ENCODE measurements at regions not wholly inside any gene's neighbourhood (a gene's known extent, or its start where the extent isn't known, plus 50 kb on each side); places are given as distances from the start of the nearest gene placed in this dataset.

GRCh38 chr12:11978726-11979384 lies 91.9 kb upstream of the BCL2L14 start:
- no peak for ATAC-seq
- Histone ChIP-seq H3K79me2 (ENCODE audit: insufficient read depth, low read length) (no peaks in the 10 kb centered on the region), H3K4me1 (ENCODE audit: control insufficient read depth in 1 of 2, insufficient read depth in 2 of 2, low read length in 2 of 2) (no peaks in the 10 kb centered on the region), H2AFZ (ENCODE audit: low read depth, low read length, poor library complexity, severe bottlenecking) (no peak overlapping the region), H3K4me3 (replicated peaks in 1 of 2; ENCODE audit: low read depth in 1 of 2, low read length in 2 of 2) (no peak overlapping the region), H3K36me3 (ENCODE audit: control insufficient read depth in 1 of 2, insufficient read depth in 2 of 2, low read length in 2 of 2) (no peaks in the 10 kb centered on the region), H4K20me1 (ENCODE audit: insufficient read depth) (no peaks in the 10 kb centered on the region), H3K9ac (ENCODE audit: low read length) (no peak overlapping the region), H3K27ac (ENCODE audit: low read depth, low read length) (no peak overlapping the region), H3K27me3 (ENCODE audit: insufficient read depth, low read length) (peaks cover 4% of the 10 kb centered on the region; the same call in 1 of the 2 replicates), H3K4me2 (ENCODE audit: low read length) (no peak overlapping the region), H3K9me2 (ENCODE audit: insufficient read depth) (no peaks in the 10 kb centered on the region), H3K9me3 (ENCODE audit: control insufficient read depth in 1 of 2, insufficient read depth in 1 of 2, low read depth in 1 of 2, low read length in 2 of 2) (no peaks in the 10 kb centered on the region)
- CTCF ChIA-PET: no interaction called here
- BruUV-seq (replicated peaks): no TSS peak
- no peak for TF ChIP-seq ZFX (IDR thresholded peaks at IDR 0.05)
- DNase-seq (ENCODE audit: low read depth, low spot score): no peak
- POLR2A ChIA-PET: no interaction called here
- RAD21 ChIA-PET (ENCODE audit: low non-redundant PET in 1 of 2, low total read pairs in 2 of 2, uncharacterized antibody in 2 of 2, unreplicated experiment in 2 of 2): no interaction called here
- intact Hi-C loops (cut with micrococcal nuclease): no loop called here

DNA sequence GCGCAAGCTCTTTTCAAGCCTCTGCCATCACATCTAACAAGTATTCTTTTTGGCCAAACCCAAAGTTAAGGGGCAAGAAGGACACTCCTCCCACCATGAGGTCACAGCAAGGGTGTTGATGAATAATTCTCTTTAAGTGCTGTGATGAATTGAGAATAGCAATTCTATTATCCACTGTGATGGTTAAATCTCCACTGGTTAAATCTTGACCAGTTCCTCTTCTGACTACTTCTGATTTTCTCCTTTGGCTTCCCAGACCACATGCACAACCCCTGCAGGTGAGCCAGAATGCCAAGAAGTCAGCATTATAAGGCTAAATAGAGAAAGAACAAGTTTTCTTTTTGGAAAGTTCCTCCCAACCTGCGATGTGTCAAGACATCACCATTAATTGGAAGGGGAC lies 90.6 kb upstream of the BCL2L14 start:
- no peaks in the 10 kb centered on the region for H3K36me3 ChIP-seq (ENCODE audit: control insufficient read depth in 1 of 2, insufficient read depth in 2 of 2, low read length in 2 of 2)
- H3K4me2 ChIP-seq (ENCODE audit: low read length): no peak overlapping the region
- H3K9me3 ChIP-seq (ENCODE audit: control insufficient read depth in 1 of 2, insufficient read depth in 1 of 2, low read depth in 1 of 2, low read length in 2 of 2): no peaks in the 10 kb centered on the region
- no peak overlapping the region for H2AFZ ChIP-seq (ENCODE audit: low read depth, low read length, poor library complexity, severe bottlenecking)
- H4K20me1 ChIP-seq (ENCODE audit: insufficient read depth): no peaks in the 10 kb centered on the region
- intact Hi-C loops (cut with micrococcal nuclease): no loop called here
- RAD21 ChIA-PET (ENCODE audit: low non-redundant PET in 1 of 2, low total read pairs in 2 of 2, uncharacterized antibody in 2 of 2, unreplicated experiment in 2 of 2): no interaction called here
- ATAC-seq (no peak), DNase-seq (ENCODE audit: low read depth, low spot score) (no peak)
- no peak overlapping the region for H3K27ac ChIP-seq (ENCODE audit: low read depth, low read length)
- H3K9ac ChIP-seq (ENCODE audit: low read length): no peak overlapping the region
- H3K4me3 ChIP-seq (replicated peaks in 1 of 2; ENCODE audit: low read depth in 1 of 2, low read length in 2 of 2): no peak overlapping the region
- no peaks in the 10 kb centered on the region for H3K79me2 ChIP-seq (ENCODE audit: insufficient read depth, low read length)
- H3K4me1 ChIP-seq (ENCODE audit: control insufficient read depth in 1 of 2, insufficient read depth in 2 of 2, low read length in 2 of 2): no peaks in the 10 kb centered on the region
- H3K27me3 ChIP-seq (ENCODE audit: insufficient read depth, low read length): no peaks in the 10 kb centered on the region; the same call in 1 of the 2 replicates
- CTCF ChIA-PET: no interaction called here
- no TSS peak for BruUV-seq (replicated peaks)
- POLR2A ChIA-PET: no interaction called here
- H3K9me2 ChIP-seq (ENCODE audit: insufficient read depth): no peaks in the 10 kb centered on the region
- TF ChIP-seq ELF1 (IDR thresholded peaks at IDR 0.05; ENCODE audit: borderline replicate concordance, low read depth) (no peak), MAX (IDR thresholded peaks at IDR 0.05) (no peak), EGR1 (IDR thresholded peaks at IDR 0.05; ENCODE audit: low read depth) (no peak), JUND (IDR thresholded peaks at IDR 0.05) (no peak), ZFX (IDR thresholded peaks at IDR 0.05) (no peak), SP1 (IDR thresholded peaks at IDR 0.05; ENCODE audit: low read depth) (no peak), SRF (IDR thresholded peaks at IDR 0.05; ENCODE audit: low read depth) (no peak), TCF7L2 (IDR thresholded peaks at IDR 0.05; ENCODE audit: borderline replicate concordance, extremely low read depth, insufficient read depth, insufficient read length) (no peak), POLR2AphosphoS5 (IDR thresholded peaks at IDR 0.05; ENCODE audit: low read depth, low read length) (no peak), CBX3 (IDR thresholded peaks at IDR 0.05; ENCODE audit: low read depth) (no peak), CEBPB (IDR thresholded peaks at IDR 0.05; ENCODE audit: low read depth) (no peak), EZH2phosphoT487 (IDR thresholded peaks at IDR 0.05; ENCODE audit: borderline replicate concordance) (no peak), POLR2A (IDR thresholded peaks at IDR 0.05; ENCODE audit: borderline replicate concordance, extremely low read depth, insufficient read depth, insufficient read length) (no peak), YY1 (IDR thresholded peaks at IDR 0.05; ENCODE audit: extremely low read depth, insufficient replicate concordance, low read depth, low read length) (no peak), SIN3A (IDR thresholded peaks at IDR 0.05; ENCODE audit: low read depth) (no peak), ZNF274 (IDR thresholded peaks at IDR 0.05; ENCODE audit: low read depth, low read length) (no peak)
- TF ChIP-seq, protein P1, sequence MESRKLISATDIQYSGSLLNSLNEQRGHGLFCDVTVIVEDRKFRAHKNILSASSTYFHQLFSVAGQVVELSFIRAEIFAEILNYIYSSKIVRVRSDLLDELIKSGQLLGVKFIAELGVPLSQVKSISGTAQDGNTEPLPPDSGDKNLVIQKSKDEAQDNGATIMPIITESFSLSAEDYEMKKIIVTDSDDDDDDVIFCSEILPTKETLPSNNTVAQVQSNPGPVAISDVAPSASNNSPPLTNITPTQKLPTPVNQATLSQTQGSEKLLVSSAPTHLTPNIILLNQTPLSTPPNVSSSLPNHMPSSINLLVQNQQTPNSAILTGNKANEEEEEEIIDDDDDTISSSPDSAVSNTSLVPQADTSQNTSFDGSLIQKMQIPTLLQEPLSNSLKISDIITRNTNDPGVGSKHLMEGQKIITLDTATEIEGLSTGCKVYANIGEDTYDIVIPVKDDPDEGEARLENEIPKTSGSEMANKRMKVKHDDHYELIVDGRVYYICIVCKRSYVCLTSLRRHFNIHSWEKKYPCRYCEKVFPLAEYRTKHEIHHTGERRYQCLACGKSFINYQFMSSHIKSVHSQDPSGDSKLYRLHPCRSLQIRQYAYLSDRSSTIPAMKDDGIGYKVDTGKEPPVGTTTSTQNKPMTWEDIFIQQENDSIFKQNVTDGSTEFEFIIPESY (IDR thresholded peaks at IDR 0.05; ENCODE audit: extremely low read depth, insufficient replicate concordance, low read length): no peak
- TF ChIP-seq, protein P2, sequence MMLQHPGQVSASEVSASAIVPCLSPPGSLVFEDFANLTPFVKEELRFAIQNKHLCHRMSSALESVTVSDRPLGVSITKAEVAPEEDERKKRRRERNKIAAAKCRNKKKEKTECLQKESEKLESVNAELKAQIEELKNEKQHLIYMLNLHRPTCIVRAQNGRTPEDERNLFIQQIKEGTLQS (IDR thresholded peaks at IDR 0.05): no peak
